Upper lobe of left lung (tissue), 4 donors: ENCODE measurements at regions not wholly inside any gene's neighbourhood (a gene's known extent, or its start where the extent isn't known, plus 50 kb on each side); places are given as distances from the start of the nearest gene placed in this dataset.

Experiments used
- CTCF ChIP-seq, 6 experiments: fragments of 450-650 bp in 4 of 6; fragments of 200-600 bp in 2 of 6; sonication (generic) in 2 of 6; IDR thresholded peaks; one replicate each; pipeline ENCODE4 v1.5.1; 2016 to 2019; ENCODE audit warnings: antibody characterized with exemption in 6 of 6
- POLR2A ChIP-seq, 4 donors: fragments of 450-650 bp; IDR thresholded peaks; one replicate each; pipeline ENCODE4 v1.5.1; 2016 to 2017; ENCODE audit warnings: antibody characterized with exemption in 4 of 4, mild to moderate bottlenecking in 2 of 4

GRCh38 chr6:6497541-6497940, 91.0 kb upstream of the LY86 start:
- no peak for TF ChIP-seq CTCF (IDR thresholded peaks at IDR 0.05)
- no peak for TF ChIP-seq POLR2A (IDR thresholded peaks at IDR 0.05)
